ENCODE measurements at regions not wholly inside any gene's neighbourhood (a gene's known extent, or its start where the extent isn't known, plus 50 kb on each side); places are given as distances from the start of the nearest gene placed in this dataset.
"Not testable (repeated sequence)": the region's sequence is repeated elsewhere in the genome, so short reads cannot be mapped to it uniquely, and the experiment has no call there.

- H3K9me3 ChIP-seq; H3K27me3 ChIP-seq; H3K4me3 ChIP-seq; H3K27ac ChIP-seq; H3K36me3 ChIP-seq; DNase-seq; intact Hi-C loops (cut with DNase I; ENCODE audit: low total_unique reads); H3K4me1 ChIP-seq: not testable (repeated sequence)
- no CpG with 5 or more reads among the region's 22 CpGs for WGBS, 5 donors
Measured at GRCh38 chr21:8377093-8377841, 2144.1 kb upstream of the TPTE start.

- intact Hi-C loops (cut with DNase I; ENCODE audit: low total_unique reads); H3K27me3 ChIP-seq; H3K27ac ChIP-seq; H3K4me1 ChIP-seq; H3K9me3 ChIP-seq; H3K4me3 ChIP-seq; DNase-seq; H3K36me3 ChIP-seq: not testable (repeated sequence)
- no CpG with 5 or more reads among the region's 21 CpGs for WGBS, 5 donors
Measured at GRCh38 chr21:8380419-8381079, 2140.8 kb upstream of the TPTE start.

GRCh38 chr21:8388169-8388939, 2133.0 kb upstream of the TPTE start:
- WGBS, 5 donors = no CpG with 5 or more reads among the region's 107 CpGs

GRCh38 chr21:8388940-8389238, 2132.5 kb upstream of the TPTE start:
- H3K9me3 ChIP-seq; H3K36me3 ChIP-seq; H3K4me1 ChIP-seq; H3K27ac ChIP-seq; intact Hi-C loops (cut with DNase I; ENCODE audit: low total_unique reads); DNase-seq; H3K4me3 ChIP-seq; H3K27me3 ChIP-seq: not testable (repeated sequence)
- no CpG with 5 or more reads among the region's 40 CpGs for WGBS, 5 donors

More at GRCh38 chr21:8388169-8388939, 2133.0 kb upstream of the TPTE start:
- intact Hi-C loops (cut with DNase I; ENCODE audit: low total_unique reads); DNase-seq; H3K9me3 ChIP-seq; H3K36me3 ChIP-seq; H3K27me3 ChIP-seq; H3K4me1 ChIP-seq; H3K27ac ChIP-seq; H3K4me3 ChIP-seq: not testable (repeated sequence)

DNA sequence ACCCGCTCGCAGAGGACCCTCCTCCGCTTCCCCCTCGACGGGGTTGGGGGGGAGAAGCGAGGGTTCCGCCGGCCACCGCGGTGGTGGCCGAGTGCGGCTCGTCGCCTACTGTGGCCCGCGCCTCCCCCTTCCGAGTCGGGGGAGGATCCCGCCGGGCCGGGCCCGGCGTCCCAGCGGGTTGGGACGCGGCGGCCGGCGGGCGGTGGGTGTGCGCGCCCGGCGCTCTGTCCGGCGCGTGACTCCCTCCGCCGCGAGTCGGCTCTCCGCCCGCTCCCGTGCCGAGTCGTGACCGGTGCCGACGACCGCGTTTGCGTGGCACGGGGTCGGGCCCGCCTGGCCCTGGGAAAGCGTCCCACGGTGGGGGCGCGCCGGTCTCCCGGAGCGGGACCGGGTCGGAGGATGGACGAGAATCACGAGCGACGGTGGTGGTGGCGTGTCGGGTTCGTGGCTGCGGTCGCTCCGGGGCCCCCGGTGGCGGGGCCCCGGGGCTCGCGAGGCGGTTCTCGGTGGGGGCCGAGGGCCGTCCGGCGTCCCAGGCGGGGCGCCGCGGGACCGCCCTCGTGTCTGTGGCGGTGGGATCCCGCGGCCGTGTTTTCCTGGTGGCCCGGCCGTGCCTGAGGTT, 2130.7 kb upstream of the TPTE start:
- H3K27me3 ChIP-seq; DNase-seq; intact Hi-C loops (cut with DNase I; ENCODE audit: low total_unique reads); H3K27ac ChIP-seq; H3K4me3 ChIP-seq; H3K36me3 ChIP-seq; H3K4me1 ChIP-seq; H3K9me3 ChIP-seq: not testable (repeated sequence)
- WGBS, 5 donors = no CpG with 5 or more reads among the region's 97 CpGs

GRCh38 chr21:8394380-8394779, 2127.0 kb upstream of the TPTE start:
- DNase-seq; intact Hi-C loops (cut with DNase I; ENCODE audit: low total_unique reads); H3K4me1 ChIP-seq; H3K9me3 ChIP-seq; H3K36me3 ChIP-seq; H3K27me3 ChIP-seq; H3K27ac ChIP-seq; H3K4me3 ChIP-seq: not testable (repeated sequence)
- WGBS, 5 donors = no CpG with 5 or more reads among the region's 59 CpGs

DNA sequence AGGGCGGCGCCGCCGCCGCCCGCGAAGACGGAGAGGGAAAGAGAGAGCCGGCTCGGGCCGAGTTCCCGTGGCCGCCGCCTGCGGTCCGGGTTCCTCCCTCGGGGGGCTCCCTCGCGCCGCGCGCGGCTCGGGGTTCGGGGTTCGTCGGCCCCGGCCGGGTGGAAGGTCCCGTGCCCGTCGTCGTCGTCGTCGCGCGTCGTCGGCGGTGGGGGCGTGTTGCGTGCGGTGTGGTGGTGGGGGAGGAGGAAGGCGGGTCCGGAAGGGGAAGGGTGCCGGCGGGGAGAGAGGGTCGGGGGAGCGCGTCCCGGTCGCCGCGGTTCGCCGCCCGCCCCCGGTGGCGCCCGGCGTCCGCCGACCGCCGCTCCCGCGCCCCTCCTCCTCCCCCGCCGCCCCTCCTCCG, 2125.4 kb upstream of the TPTE start:
- DNase-seq; H3K4me1 ChIP-seq; H3K36me3 ChIP-seq; intact Hi-C loops (cut with DNase I; ENCODE audit: low total_unique reads); H3K4me3 ChIP-seq; H3K27me3 ChIP-seq; H3K27ac ChIP-seq; H3K9me3 ChIP-seq: not testable (repeated sequence)
- no CpG with 5 or more reads among the region's 71 CpGs for WGBS, 5 donors

GRCh38 chr21:8398870-8399437, 2122.4 kb upstream of the TPTE start:
- H3K27me3 ChIP-seq = not testable (repeated sequence)

GRCh38 chr21:8399866-8400265, 2121.5 kb upstream of the TPTE start:
- H3K27me3 ChIP-seq; intact Hi-C loops (cut with DNase I; ENCODE audit: low total_unique reads); H3K27ac ChIP-seq; H3K4me3 ChIP-seq; H3K4me1 ChIP-seq; H3K36me3 ChIP-seq; DNase-seq; H3K9me3 ChIP-seq: not testable (repeated sequence)
- no CpG with 5 or more reads among the region's 67 CpGs for WGBS, 5 donors

More at GRCh38 chr21:8398870-8399437, 2122.4 kb upstream of the TPTE start:
- intact Hi-C loops (cut with DNase I; ENCODE audit: low total_unique reads); H3K36me3 ChIP-seq; H3K4me3 ChIP-seq; H3K9me3 ChIP-seq; H3K27ac ChIP-seq; H3K4me1 ChIP-seq; DNase-seq: not testable (repeated sequence)
- WGBS, 5 donors = no CpG with 5 or more reads among the region's 66 CpGs

- WGBS, 5 donors = no CpG with 5 or more reads among the region's 66 CpGs
- DNase-seq; H3K36me3 ChIP-seq; H3K27me3 ChIP-seq; H3K27ac ChIP-seq; H3K9me3 ChIP-seq; H3K4me3 ChIP-seq; H3K4me1 ChIP-seq; intact Hi-C loops (cut with DNase I; ENCODE audit: low total_unique reads): not testable (repeated sequence)
Measured at GRCh38 chr21:8401799-8402198, 2119.6 kb upstream of the TPTE start.

- DNase-seq; H3K36me3 ChIP-seq; intact Hi-C loops (cut with DNase I; ENCODE audit: low total_unique reads); H3K27me3 ChIP-seq; H3K27ac ChIP-seq; H3K9me3 ChIP-seq; H3K4me3 ChIP-seq; H3K4me1 ChIP-seq: not testable (repeated sequence)
- WGBS, 5 donors = no CpG with 5 or more reads among the region's 15 CpGs
Measured at GRCh38 chr21:8406331-8406730, 2115.1 kb upstream of the TPTE start.
